Upper lobe of right lung (tissue), 1 donor: ENCODE measurements at regions not wholly inside any gene's neighbourhood (a gene's known extent, or its start where the extent isn't known, plus 50 kb on each side); places are given as distances from the start of the nearest gene placed in this dataset.
"Not testable (repeated sequence)": the region's sequence is repeated elsewhere in the genome, so short reads cannot be mapped to it uniquely, and the experiment has no call there.

Experiments used
- ATAC-seq: fragments of 200-7000 bp; cut with Tn5 transposase; one replicate; pipeline ENCODE4 v1.9.1; 2020; ENCODE audit warnings: mild to moderate bottlenecking, moderate library complexity
- DNase-seq: peaks from one replicate; pipeline ENCODE4 v3.0.0-alpha.2; 2020
- H3K27ac ChIP-seq: fragments of 200-600 bp; one replicate; pipeline ENCODE4 v1.8.0; 2022
- H3K27me3 ChIP-seq: fragments of 200-600 bp; one replicate; pipeline ENCODE4 v1.8.0; 2022; ENCODE audit warnings: mild to moderate bottlenecking
- H3K36me3 ChIP-seq: fragments of 200-600 bp; one replicate; pipeline ENCODE4 v1.8.0; 2022
- H3K4me1 ChIP-seq: fragments of 200-600 bp; one replicate; pipeline ENCODE4 v1.8.0; 2022
- H3K4me3 ChIP-seq: fragments of 200-600 bp; one replicate; pipeline ENCODE4 v1.8.0; 2022; ENCODE audit warnings: mild to moderate bottlenecking
- H3K9me3 ChIP-seq: fragments of 200-600 bp; one replicate; pipeline ENCODE4 v1.8.0; 2022
- intact Hi-C: fragments of 100-400 bp; cut with DNase I; formaldehyde crosslinking; loops from one replicate; pipeline ENCODE4 v1.11.0; 2022
- TF ChIP-seq, protein P1 (sequence below): fragments of 200-600 bp; IDR thresholded peaks from one replicate; pipeline ENCODE4 v1.8.0; 2022; ENCODE audit warnings: antibody characterized with exemption
- donor health status: DM: no; HTN: yes; CAD: no; lungs with severe emphysema.

- Histone ChIP-seq H3K9me3 (no peaks in the 10 kb centered on the region), H3K27ac (no peak overlapping the region), H3K4me3 (no peak overlapping the region), H3K4me1 (no peaks in the 10 kb centered on the region), H3K27me3 (no peaks in the 10 kb centered on the region), H3K36me3 (no peaks in the 10 kb centered on the region)
- ATAC-seq (no peak), DNase-seq (no peak)
- intact Hi-C loops, result no loop called here
- TF ChIP-seq, protein P1, sequence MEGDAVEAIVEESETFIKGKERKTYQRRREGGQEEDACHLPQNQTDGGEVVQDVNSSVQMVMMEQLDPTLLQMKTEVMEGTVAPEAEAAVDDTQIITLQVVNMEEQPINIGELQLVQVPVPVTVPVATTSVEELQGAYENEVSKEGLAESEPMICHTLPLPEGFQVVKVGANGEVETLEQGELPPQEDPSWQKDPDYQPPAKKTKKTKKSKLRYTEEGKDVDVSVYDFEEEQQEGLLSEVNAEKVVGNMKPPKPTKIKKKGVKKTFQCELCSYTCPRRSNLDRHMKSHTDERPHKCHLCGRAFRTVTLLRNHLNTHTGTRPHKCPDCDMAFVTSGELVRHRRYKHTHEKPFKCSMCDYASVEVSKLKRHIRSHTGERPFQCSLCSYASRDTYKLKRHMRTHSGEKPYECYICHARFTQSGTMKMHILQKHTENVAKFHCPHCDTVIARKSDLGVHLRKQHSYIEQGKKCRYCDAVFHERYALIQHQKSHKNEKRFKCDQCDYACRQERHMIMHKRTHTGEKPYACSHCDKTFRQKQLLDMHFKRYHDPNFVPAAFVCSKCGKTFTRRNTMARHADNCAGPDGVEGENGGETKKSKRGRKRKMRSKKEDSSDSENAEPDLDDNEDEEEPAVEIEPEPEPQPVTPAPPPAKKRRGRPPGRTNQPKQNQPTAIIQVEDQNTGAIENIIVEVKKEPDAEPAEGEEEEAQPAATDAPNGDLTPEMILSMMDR, result no peak
These were observed 110.9 kb upstream of the TSPAN8 start for GRCh38 chr12:71268598-71269280.

GRCh38 chr12:71266606-71267005, 108.8 kb upstream of the TSPAN8 start:
- H3K27ac ChIP-seq, result no peak overlapping the region
- no peak for DNase-seq
- H3K36me3 ChIP-seq, result no peaks in the 10 kb centered on the region
- H3K4me3 ChIP-seq, result no peak overlapping the region
- intact Hi-C loops, result no loop called here
- H3K9me3 ChIP-seq, result no peaks in the 10 kb centered on the region
- TF ChIP-seq, protein P1, result no peak
- no peak for ATAC-seq
- no peaks in the 10 kb centered on the region for H3K27me3 ChIP-seq
- H3K4me1 ChIP-seq, result no peaks in the 10 kb centered on the region

DNA sequence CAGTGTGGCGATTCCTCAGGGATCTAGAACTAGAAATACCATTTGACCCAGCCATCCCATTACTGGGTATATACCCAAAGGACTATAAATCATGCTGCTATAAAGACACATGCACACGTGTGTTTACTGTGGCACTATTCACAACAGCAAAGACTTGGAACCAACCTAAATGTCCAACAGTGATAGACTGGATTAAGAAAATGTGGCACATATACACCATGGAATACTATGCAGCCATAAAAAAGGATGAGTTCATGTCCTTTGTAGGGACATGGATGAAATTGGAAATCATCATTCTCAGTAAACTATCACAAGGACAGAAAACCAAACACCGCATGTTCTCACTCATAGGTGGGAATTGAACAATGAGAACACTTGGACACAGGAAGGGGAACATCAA, 107.9 kb upstream of the TSPAN8 start:
- ATAC-seq, H3K4me1 ChIP-seq, intact Hi-C loops, H3K9me3 ChIP-seq, DNase-seq, H3K27ac ChIP-seq, H3K27me3 ChIP-seq, H3K4me3 ChIP-seq, H3K36me3 ChIP-seq: not testable (repeated sequence)

DNA sequence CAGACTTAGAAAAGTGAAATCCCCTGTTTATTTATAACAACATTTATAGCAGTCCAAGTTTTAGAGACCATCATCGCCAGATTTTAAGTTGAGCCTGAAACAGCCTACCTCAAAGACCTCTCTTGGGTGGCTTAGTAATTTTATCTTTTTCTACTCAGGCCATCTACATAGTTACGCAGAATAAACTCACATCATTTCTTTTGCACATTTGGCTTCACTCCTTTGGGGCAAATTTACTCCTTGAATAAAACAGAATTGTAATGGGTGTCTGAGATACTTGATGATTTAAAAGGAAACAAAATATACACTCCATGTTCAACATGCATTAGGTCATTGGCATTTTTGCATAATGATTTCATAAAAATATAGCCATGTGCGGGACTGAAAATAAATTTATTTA, 104.7 kb upstream of the TSPAN8 start:
- Histone ChIP-seq H3K36me3 (no peaks in the 10 kb centered on the region), H3K27me3 (no peaks in the 10 kb centered on the region), H3K4me3 (no peak overlapping the region), H3K9me3 (no peaks in the 10 kb centered on the region), H3K4me1 (no peaks in the 10 kb centered on the region), H3K27ac (no peak overlapping the region)
- intact Hi-C loops, result no loop called here
- ATAC-seq, result no peak
- no peak for DNase-seq
- TF ChIP-seq, protein P1, result no peak

- intact Hi-C loops, result no loop called here
- DNase-seq, result no peak
- Histone ChIP-seq H3K4me3 (no peak overlapping the region), H3K36me3 (no peaks in the 10 kb centered on the region), H3K27me3 (no peaks in the 10 kb centered on the region), H3K27ac (no peak overlapping the region), H3K4me1 (no peaks in the 10 kb centered on the region), H3K9me3 (peaks cover 14% of the 10 kb centered on the region)
- TF ChIP-seq, protein P1, result no peak
- no peak for ATAC-seq
These were observed 94.7 kb upstream of the TSPAN8 start for GRCh38 chr12:71252473-71252872.

DNA sequence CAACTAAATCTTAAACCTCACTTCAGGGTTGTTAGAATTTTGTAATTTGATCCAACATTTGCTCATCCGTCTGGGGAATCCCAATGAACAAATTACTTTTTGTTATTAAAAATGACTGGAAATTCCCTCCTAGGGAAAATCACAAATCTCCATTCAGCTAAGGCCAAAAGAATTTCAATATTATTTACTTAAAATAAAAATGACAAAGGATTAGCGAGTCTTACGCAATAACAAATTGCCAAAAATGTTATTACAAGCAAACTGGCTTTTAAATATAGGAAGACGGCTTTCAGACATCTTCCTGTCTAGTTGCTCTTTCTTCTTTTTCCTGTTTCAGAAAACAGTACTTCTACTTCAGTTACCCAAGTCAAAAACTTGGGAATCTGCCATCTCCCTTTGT, 92.4 kb upstream of the TSPAN8 start:
- TF ChIP-seq, protein P1, result no peak
- no peak overlapping the region for H3K4me3 ChIP-seq
- DNase-seq (no peak), ATAC-seq (no peak)
- peaks cover 14% of the 10 kb centered on the region for H3K9me3 ChIP-seq
- intact Hi-C loops, result no loop called here
- H3K27me3 ChIP-seq, result no peaks in the 10 kb centered on the region
- no peaks in the 10 kb centered on the region for H3K36me3 ChIP-seq
- no peaks in the 10 kb centered on the region for H3K4me1 ChIP-seq
- no peak overlapping the region for H3K27ac ChIP-seq
